ENCODE measurements at regions not wholly inside any gene's neighbourhood (a gene's known extent, or its start where the extent isn't known, plus 50 kb on each side); places are given as distances from the start of the nearest gene placed in this dataset.

DNA sequence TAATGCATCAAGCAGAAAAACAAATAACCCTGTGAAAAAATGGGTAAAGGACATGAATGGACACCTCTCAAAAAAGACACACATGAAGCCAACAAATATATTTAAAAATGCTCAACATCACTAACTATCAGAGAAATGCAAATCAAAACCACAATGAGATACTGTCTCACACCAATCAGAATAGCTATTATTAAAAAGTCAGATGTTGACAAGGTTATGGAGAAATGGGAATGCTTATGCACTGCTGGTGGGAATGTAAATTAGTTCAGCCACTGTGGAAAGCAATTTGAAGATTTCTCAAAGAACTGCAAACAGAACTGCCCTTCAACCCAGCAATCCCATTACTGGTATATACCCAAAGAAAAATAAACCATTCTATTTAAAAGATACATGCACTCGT lies 86.6 kb upstream of the TNFSF4 start:
- TF ChIP-seq EZH2 (IDR thresholded peaks at IDR 0.05; ENCODE audit: borderline replicate concordance) (no peak), EZH2phosphoT487 (IDR thresholded peaks at IDR 0.05; ENCODE audit: low read depth, severe bottlenecking, unreplicated experiment) (no peak)
- TF ChIP-seq, protein P1, sequence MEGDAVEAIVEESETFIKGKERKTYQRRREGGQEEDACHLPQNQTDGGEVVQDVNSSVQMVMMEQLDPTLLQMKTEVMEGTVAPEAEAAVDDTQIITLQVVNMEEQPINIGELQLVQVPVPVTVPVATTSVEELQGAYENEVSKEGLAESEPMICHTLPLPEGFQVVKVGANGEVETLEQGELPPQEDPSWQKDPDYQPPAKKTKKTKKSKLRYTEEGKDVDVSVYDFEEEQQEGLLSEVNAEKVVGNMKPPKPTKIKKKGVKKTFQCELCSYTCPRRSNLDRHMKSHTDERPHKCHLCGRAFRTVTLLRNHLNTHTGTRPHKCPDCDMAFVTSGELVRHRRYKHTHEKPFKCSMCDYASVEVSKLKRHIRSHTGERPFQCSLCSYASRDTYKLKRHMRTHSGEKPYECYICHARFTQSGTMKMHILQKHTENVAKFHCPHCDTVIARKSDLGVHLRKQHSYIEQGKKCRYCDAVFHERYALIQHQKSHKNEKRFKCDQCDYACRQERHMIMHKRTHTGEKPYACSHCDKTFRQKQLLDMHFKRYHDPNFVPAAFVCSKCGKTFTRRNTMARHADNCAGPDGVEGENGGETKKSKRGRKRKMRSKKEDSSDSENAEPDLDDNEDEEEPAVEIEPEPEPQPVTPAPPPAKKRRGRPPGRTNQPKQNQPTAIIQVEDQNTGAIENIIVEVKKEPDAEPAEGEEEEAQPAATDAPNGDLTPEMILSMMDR (IDR thresholded peaks at IDR 0.05; ENCODE audit: poor library complexity), result no peak
- H3K4me3 ChIP-seq, result no peak overlapping the region
- H3K36me3 ChIP-seq (replicated peaks; ENCODE audit: insufficient read depth, low read depth), result no peaks in the 10 kb centered on the region
- no peak overlapping the region for H2AFZ ChIP-seq
- peak overlapping the region; percentile 11 for H3K4me2 ChIP-seq
- 68% methylated on average over 1 of the region's 1 CpG for WGBS (ENCODE audit: low lambda C conversion rate, missing lambda C conversion rate)
- no peaks in the 10 kb centered on the region for H3K4me1 ChIP-seq (ENCODE audit: insufficient read depth)
- no peak overlapping the region for H3K27ac ChIP-seq
- no peaks in the 10 kb centered on the region for H3K79me2 ChIP-seq
- no peak for DNase-seq (ENCODE audit: low spot score)
- H3K9me3 ChIP-seq (ENCODE audit: low read depth), result no peaks in the 10 kb centered on the region
- no peaks in the 10 kb centered on the region for H3K27me3 ChIP-seq
- H4K20me1 ChIP-seq (ENCODE audit: insufficient read depth, poor library complexity, severe bottlenecking), result no peaks in the 10 kb centered on the region
- H3K9me2 ChIP-seq (replicated peaks; ENCODE audit: insufficient read depth), result no peaks in the 10 kb centered on the region

DNA sequence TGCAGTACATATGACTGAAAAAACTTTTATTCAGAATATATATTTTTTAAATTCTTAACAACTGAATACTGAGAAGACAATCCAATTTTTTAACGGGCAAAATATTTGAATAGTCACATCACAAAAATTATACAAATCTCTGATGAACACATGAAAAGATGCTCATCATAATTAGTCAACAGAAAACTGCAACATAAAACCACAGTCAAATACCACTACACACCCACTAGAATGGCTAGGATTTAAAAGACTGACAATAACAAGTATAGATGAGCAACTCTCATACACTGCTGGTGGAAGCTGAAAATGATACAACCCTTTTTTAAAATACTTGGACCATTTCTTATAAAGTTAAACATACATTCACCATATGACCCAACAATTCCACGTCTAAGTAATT lies 87.7 kb upstream of the TNFSF4 start:
- 92% methylated on average over 2 of the region's 2 CpGs for WGBS (ENCODE audit: low lambda C conversion rate, missing lambda C conversion rate)
- no peak for DNase-seq (ENCODE audit: low spot score)
- no peaks in the 10 kb centered on the region for H3K36me3 ChIP-seq (replicated peaks; ENCODE audit: insufficient read depth, low read depth)
- no peaks in the 10 kb centered on the region for H3K79me2 ChIP-seq
- H3K9me2 ChIP-seq (replicated peaks; ENCODE audit: insufficient read depth), result no peaks in the 10 kb centered on the region
- TF ChIP-seq EZH2 (IDR thresholded peaks at IDR 0.05; ENCODE audit: borderline replicate concordance) (no peak), EZH2phosphoT487 (IDR thresholded peaks at IDR 0.05; ENCODE audit: low read depth, severe bottlenecking, unreplicated experiment) (no peak)
- no peaks in the 10 kb centered on the region for H3K27me3 ChIP-seq
- no peak overlapping the region for H3K27ac ChIP-seq
- no peaks in the 10 kb centered on the region for H4K20me1 ChIP-seq (ENCODE audit: insufficient read depth, poor library complexity, severe bottlenecking)
- H3K4me3 ChIP-seq, result no peak overlapping the region
- no peaks in the 10 kb centered on the region for H3K4me1 ChIP-seq (ENCODE audit: insufficient read depth)
- no peak overlapping the region for H2AFZ ChIP-seq
- H3K4me2 ChIP-seq, result no peak overlapping the region
- H3K9me3 ChIP-seq (ENCODE audit: low read depth), result no peaks in the 10 kb centered on the region

DNA sequence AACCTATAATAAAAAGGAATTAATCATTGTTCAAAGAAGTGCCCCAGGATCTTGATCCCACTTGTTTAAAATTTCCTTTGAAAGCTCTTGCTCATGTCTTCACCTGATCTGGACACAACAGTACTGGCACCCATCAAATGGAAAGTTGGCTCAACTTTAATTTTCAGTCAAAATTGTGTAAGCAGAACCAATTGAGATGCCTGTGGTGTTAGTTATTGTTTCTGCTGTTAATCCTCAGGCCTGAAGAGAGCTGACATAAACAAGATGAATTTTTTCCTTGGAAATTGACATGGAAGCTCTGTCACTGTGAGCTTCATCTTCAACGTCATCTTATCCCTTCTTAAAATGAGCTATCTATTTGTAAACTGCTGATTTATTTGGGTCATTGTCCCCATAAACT lies 88.3 kb upstream of the TNFSF4 start:
- TF ChIP-seq EZH2 (IDR thresholded peaks at IDR 0.05; ENCODE audit: borderline replicate concordance) (no peak), EZH2phosphoT487 (IDR thresholded peaks at IDR 0.05; ENCODE audit: low read depth, severe bottlenecking, unreplicated experiment) (no peak)
- TF ChIP-seq, protein P1 (IDR thresholded peaks at IDR 0.05; ENCODE audit: poor library complexity), result no peak
- Histone ChIP-seq H3K4me2 (no peak overlapping the region), H3K27ac (no peak overlapping the region), H3K27me3 (no peaks in the 10 kb centered on the region), H3K9me2 (replicated peaks; ENCODE audit: insufficient read depth) (no peaks in the 10 kb centered on the region), H3K36me3 (replicated peaks; ENCODE audit: insufficient read depth, low read depth) (no peaks in the 10 kb centered on the region), H3K4me1 (ENCODE audit: insufficient read depth) (no peaks in the 10 kb centered on the region), H2AFZ (no peak overlapping the region), H3K4me3 (no peak overlapping the region), H3K9me3 (ENCODE audit: low read depth) (no peaks in the 10 kb centered on the region), H4K20me1 (ENCODE audit: insufficient read depth, poor library complexity, severe bottlenecking) (no peaks in the 10 kb centered on the region), H3K79me2 (no peaks in the 10 kb centered on the region)
- no peak for DNase-seq (ENCODE audit: low spot score)
- 83% methylated on average over 1 of the region's 1 CpG for WGBS (ENCODE audit: low lambda C conversion rate, missing lambda C conversion rate)

DNA sequence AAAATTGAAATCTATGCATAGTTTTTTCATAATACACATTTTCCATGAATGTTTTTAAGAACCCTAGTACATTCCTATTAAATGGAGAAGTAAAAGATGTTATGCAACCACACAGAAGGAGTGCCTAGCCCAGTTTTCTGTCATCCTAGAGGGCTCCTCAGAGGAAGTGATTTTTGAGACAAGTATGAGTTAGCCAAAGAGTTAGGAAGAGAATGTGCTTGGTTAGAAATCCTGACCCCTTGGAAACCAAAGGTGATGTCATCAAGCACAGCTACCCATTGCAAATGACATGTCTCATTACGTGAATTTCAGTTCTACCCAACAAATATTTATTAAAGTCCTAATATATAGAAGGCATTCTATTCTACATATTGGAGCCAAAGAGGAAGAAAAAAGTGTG lies 88.9 kb upstream of the TNFSF4 start:
- H3K9me2 ChIP-seq (replicated peaks; ENCODE audit: insufficient read depth), result no peaks in the 10 kb centered on the region
- 92% methylated on average over 1 of the region's 1 CpG for WGBS (ENCODE audit: low lambda C conversion rate, missing lambda C conversion rate)
- no peak overlapping the region for H3K4me3 ChIP-seq
- H4K20me1 ChIP-seq (ENCODE audit: insufficient read depth, poor library complexity, severe bottlenecking), result no peaks in the 10 kb centered on the region
- no peaks in the 10 kb centered on the region for H3K9me3 ChIP-seq (ENCODE audit: low read depth)
- H3K27me3 ChIP-seq, result no peaks in the 10 kb centered on the region
- no peak for DNase-seq (ENCODE audit: low spot score)
- no peak overlapping the region for H3K27ac ChIP-seq
- H3K4me1 ChIP-seq (ENCODE audit: insufficient read depth), result no peaks in the 10 kb centered on the region
- H3K4me2 ChIP-seq, result no peak overlapping the region
- H3K79me2 ChIP-seq, result no peaks in the 10 kb centered on the region
- no peak overlapping the region for H2AFZ ChIP-seq
- H3K36me3 ChIP-seq (replicated peaks; ENCODE audit: insufficient read depth, low read depth), result no peaks in the 10 kb centered on the region
- TF ChIP-seq, protein P1 (IDR thresholded peaks at IDR 0.05; ENCODE audit: poor library complexity), result no peak
- TF ChIP-seq EZH2phosphoT487 (IDR thresholded peaks at IDR 0.05; ENCODE audit: low read depth, severe bottlenecking, unreplicated experiment), result no peak
- no peak for TF ChIP-seq EZH2 (IDR thresholded peaks at IDR 0.05; ENCODE audit: borderline replicate concordance)
